EH (cell line): ENCODE measurements at regions not wholly inside any gene's neighbourhood (a gene's known extent, or its start where the extent isn't known, plus 50 kb on each side); places are given as distances from the start of the nearest gene placed in this dataset.

Experiments used
- DNase-seq: peaks from one replicate; pipeline ENCODE4 v3.0.0-alpha.2; 2015; ENCODE audit warnings: low read depth

GRCh38 chr5:68407311-68408239 is 192.0 kb downstream of the PIK3R1 start:
- DNase-seq, result no peak

GRCh38 chr5:68408345-68408871 is 192.9 kb downstream of the PIK3R1 start:
- no peak for DNase-seq

- peak; percentile 79 for DNase-seq
Measured at GRCh38 chr5:68409259-68409658, 193.7 kb downstream of the PIK3R1 start.

DNA sequence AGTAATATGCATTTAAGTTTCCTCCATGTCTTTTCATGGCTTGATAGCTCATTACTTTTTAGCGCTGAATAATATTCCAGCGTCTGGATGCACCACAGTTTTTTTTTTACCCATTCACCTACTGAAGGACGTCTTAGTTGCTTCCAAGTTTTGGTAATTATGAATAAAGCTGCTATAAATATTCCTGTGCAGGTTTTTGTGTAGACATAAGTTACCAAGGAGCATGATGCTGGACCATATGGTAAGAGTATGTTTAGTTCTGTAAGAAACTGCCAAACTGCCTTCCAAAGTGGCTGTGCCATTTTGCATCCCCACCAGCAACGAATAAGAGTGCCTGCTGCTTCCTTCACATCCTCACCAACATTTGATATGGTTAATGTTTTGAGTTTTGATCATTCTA is 195.6 kb downstream of the PIK3R1 start:
- DNase-seq, result no peak

DNA sequence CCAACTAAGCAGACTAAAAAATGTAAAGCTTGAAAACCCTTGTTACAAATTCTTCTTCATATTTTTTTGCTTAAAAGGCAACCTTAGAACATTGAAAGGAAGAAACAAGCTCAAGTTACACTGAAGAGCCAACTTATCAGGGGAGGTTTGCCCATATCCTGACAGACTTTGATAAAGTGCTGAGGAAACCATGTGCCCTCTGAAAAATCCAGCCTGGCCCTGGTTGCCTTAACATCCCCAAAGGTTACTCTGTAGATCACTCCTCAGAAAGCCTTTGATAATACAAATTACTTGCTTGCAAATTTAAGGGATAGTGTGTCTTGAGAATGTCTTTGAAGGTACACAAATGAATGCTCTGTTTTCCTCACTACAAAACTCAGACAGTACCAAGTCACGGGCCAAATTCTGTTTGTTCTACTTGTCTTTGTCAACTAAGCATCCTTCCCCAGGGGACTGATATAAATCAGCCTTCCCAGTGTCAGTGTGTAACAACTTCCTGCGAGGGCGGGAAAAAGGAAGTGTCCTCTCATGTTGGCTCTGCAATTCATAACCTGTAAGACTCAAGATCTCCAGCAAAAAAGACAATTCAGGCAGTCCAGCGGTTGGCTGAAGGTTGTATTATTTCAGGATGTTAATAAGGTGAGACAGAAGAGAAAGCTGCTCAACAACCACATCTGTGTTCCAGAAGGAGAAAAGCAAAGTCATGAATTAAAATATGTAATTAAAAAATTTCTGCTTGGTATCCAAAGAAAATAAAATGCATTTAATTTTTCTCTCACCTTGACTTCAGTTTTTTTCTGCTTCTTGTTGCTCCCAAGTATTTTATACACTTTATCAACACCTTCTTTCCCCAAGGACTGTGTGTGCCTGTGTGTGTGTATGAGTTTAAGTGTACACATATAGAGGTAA is 199.9 kb downstream of the PIK3R1 start:
- DNase-seq, result peak; percentile 21

GRCh38 chr5:68416714-68417113 is 201.2 kb downstream of the PIK3R1 start:
- DNase-seq, result no peak

DNA sequence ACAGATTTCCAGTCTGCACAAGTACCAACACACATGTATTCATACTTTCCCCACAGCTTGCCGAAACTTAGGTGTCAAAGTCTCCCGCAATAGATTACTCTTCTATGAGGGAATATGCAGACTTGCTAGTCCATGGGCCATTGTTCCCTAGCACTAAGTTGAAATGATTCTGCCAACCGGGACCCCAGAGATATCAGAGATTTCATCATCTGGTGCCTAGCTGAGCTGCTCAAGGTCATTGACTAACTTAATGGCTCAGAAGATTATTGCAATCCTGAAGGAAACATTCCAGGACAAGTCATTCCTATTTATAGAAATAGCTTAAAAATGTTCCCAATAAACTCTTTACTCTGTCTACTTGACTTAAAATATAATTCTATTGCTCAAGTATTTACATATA is 202.6 kb downstream of the PIK3R1 start:
- DNase-seq, result peak; percentile 73

DNA sequence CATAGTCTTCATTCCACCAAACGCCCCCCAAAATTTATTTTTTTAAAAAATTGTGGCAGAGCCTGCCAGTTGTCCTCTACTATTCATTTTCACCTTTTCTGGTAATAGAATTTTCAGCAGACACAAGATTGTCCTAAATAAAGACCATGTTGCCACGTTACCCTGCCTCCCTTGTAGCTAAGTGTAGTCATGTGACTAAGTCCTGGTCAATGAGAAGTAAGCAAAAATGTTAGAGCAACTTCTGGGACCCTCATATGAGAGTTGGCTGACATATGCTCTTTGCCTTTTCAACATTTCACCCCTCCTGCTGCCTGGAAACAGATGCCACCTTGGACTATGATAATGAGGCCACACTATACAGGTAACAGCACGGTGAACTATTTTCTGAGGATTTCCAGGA is 203.1 kb downstream of the PIK3R1 start:
- DNase-seq, result no peak

- DNase-seq, result no peak
Measured at GRCh38 chr5:68419081-68419636, 203.6 kb downstream of the PIK3R1 start.

GRCh38 chr5:68419637-68420452 is 204.3 kb downstream of the PIK3R1 start:
- peak; percentile 50 for DNase-seq

DNA sequence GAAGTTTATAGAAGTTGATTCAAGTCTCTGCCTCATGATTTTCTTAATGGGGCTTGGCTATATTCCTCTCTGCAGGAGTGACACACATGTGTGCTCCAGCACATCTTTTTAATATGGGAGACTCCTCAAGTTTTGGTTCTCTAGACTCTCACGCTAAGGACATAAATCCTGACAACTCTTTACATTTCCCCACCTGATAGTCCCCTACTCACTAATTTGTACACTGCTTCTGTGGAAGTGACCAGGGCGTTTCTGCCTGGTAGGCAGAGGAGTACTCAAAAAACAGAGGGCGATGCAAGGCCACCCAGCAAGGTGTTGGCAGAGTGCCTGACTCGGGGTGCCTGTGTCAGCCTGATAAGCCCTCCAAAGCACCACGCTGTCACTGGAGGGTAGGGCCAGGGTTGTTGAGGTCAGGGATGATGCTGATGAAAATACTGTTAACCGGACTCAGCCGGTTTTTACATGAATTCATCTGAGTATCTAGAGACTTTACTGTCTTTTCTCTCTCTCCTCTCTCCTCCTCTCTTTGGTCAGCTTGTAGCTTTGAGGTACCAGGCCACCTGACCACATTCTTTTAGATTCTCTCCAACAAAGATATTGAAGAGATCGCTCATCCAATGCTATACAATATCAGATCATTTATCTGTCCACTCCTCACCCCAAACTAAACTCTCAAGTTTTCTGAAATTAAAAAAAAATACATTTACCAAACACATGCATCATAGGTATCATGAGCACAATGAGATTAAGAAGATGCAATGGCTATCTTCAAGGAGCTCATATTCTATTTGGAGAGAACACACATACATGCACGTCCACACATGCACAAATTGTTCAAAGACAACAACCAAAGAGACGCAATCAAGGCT is 205.2 kb downstream of the PIK3R1 start:
- DNase-seq, result no peak

DNA sequence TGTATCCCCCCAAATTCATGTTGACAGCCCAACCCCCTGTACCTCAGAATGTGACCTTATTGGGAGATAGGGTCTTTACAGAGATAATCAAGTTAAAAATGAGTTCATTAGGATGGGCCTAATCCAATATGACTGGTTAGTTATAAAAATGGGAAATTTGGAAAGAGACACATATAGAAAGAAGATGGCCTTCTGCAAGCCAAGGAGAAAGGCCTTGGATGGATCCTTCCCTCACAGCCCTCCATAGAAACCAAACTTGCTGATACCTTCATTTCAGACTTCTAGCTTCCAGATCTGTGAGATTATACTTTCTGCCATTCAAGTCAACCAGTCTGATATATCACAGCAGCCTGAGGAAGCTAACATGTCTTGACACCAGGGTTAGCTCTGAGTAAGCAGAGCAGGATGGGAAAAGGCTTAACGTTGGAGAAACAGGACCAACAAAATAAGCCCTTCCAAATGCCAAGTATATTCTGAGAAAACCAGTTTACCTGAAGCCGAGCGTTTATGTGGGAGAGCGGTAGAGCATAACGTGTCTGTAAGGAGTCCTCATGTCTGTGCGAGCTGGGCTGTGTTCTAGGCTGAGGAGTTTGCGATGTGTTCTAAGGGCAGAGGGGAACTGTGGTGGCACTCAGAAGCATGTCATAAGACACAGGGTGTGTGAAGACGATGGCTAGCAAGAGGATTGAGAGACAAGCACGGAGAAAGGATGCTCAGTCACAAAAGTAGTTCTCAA is 206.1 kb downstream of the PIK3R1 start:
- no peak for DNase-seq

DNA sequence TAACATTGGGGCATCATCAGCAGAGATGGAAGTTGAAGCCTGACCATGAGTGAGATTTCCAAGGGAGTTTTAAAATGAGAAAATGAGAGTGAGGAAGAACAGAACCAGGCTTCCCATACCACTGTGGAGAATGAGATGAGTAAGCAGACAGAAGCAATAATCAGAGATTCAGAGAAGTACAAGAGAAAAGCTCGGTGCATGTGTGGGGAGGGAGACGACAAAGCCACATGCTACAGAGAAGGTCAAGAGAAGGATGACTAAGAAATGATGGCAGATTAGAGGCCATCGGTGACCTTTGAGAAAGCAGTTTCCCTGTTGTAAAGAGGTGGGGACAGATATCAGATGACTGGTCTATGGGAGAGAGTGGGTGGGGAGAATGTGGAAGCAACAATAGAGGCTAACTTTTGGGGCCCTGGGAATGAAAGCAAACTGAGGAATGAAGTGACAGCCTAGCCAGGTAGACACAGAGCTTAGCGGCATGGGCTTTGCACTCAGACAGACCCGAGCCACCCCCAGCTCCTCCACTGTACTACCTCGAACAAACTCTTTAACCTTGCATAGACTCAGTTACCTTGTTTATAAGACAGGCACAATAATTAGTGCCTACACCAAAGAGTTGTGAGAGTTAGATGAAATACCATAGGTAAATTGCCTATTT is 207.7 kb downstream of the PIK3R1 start:
- DNase-seq, result peak; percentile 39

- peak; percentile 73 for DNase-seq
Measured at GRCh38 chr5:68424799-68425537, 209.4 kb downstream of the PIK3R1 start.

- DNase-seq, result no peak
Measured at GRCh38 chr5:68426586-68426985, 211.0 kb downstream of the PIK3R1 start.

GRCh38 chr5:68428231-68428811 is 212.8 kb downstream of the PIK3R1 start:
- no peak for DNase-seq

DNA sequence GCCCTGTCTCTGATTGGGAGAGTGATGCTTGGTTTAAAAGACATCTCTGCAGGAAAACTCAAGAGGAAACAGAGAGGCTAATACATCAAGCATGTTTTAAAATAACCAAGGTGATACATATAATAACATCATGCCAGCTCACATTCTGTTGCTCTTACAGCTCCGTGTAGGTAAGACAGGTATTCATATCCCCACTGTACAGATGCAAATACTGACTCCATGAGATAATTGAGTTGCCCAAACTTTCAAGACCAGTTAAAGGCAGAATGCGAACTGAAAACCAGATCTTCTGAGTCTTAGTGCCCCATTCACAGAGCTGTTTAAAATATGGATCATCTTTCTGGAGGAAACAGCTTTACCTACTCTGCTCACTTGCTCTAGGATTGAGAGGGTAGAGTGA is 214.0 kb downstream of the PIK3R1 start:
- no peak for DNase-seq

DNA sequence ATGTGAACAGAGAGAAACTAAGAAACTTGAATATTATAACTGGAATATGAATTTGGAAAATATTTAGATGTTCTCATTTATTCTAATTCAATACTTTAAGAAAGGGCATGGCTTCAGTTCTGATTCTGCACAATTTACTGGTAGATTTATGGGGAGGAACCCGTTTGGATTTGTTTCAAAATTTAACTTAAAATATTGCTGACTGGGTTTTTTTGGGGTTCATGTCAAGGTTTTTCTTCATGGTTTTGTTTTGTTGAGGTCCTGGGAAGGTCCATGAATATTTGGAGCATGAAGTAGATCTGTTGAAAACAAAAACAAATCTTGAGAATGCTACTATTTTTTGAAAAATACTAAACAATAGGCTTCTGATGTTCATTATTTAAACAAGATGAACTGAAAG is 214.7 kb downstream of the PIK3R1 start:
- no peak for DNase-seq
